ENCODE measurements at regions not wholly inside any gene's neighbourhood (a gene's known extent, or its start where the extent isn't known, plus 50 kb on each side); places are given as distances from the start of the nearest gene placed in this dataset.

DNA sequence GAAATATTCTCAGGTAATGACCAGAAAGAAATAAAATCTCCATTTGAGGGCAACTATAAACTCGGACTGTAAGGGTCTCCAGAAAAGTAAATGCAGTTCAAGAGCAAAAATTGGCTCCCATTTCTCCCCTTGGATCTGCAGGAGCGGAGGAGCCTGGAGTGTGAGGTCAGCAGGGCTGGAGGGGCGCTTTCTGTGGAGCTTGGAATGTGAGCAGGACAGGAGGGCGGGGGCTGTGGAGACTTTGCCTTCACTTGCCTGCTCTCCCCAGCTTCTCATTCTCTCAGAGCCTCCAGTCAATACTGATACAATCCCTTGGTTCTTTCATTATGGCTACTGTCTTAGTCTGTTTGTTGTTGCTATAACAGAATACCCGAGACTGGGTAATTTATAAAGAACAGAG, 162.8 kb upstream of the ANKH start:
- DNase-seq (ENCODE audit: low read depth): no peak
- TF ChIP-seq, protein P1, sequence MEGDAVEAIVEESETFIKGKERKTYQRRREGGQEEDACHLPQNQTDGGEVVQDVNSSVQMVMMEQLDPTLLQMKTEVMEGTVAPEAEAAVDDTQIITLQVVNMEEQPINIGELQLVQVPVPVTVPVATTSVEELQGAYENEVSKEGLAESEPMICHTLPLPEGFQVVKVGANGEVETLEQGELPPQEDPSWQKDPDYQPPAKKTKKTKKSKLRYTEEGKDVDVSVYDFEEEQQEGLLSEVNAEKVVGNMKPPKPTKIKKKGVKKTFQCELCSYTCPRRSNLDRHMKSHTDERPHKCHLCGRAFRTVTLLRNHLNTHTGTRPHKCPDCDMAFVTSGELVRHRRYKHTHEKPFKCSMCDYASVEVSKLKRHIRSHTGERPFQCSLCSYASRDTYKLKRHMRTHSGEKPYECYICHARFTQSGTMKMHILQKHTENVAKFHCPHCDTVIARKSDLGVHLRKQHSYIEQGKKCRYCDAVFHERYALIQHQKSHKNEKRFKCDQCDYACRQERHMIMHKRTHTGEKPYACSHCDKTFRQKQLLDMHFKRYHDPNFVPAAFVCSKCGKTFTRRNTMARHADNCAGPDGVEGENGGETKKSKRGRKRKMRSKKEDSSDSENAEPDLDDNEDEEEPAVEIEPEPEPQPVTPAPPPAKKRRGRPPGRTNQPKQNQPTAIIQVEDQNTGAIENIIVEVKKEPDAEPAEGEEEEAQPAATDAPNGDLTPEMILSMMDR (conservative IDR thresholded peaks at IDR 0.05; ENCODE audit: low read length): no peak
- no peak overlapping the region for H3K4me3 ChIP-seq (ENCODE audit: low read length)

DNA sequence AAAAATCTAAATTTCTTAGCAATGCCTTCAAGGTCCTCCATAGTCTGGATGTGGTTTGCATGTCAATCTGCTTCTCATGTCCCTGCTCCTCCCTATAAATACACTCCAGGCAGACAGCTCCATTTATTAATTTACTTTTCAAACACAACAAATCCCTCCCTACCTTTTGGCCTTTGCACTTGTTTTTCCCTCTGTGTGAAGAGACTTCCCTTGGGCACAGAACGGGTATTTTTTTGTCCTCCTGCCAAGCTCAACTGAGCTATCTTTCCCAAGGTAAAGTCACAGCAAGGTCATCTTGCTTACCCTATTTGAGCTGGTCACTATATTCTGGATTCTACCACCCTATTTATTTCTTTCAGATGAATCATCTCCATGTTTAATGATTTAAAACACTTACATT, 159.6 kb upstream of the ANKH start:
- DNase-seq (ENCODE audit: low read depth): no peak
- TF ChIP-seq, protein P1 (conservative IDR thresholded peaks at IDR 0.05; ENCODE audit: low read length): no peak
- no peak overlapping the region for H3K4me3 ChIP-seq (ENCODE audit: low read length)

DNA sequence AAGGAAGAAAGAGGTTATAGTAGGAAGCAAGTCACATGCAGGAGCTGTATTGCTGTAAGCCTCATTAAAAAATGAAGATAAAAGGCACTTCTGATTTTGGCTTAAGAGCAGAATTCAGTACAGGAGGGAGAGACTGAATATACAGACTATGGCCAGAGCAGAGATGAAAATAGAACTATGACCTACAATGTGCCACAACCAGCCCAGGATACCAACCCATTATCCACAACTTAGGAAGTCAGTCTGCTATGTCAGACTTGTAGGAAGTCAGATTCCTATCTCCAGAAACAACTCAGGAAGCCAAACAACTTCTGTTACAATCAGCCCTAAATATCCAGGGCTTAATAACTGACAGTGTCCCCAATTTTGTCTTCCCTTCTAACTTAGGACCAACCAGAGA, 156.2 kb upstream of the ANKH start:
- DNase-seq (ENCODE audit: low read depth): no peak

DNA sequence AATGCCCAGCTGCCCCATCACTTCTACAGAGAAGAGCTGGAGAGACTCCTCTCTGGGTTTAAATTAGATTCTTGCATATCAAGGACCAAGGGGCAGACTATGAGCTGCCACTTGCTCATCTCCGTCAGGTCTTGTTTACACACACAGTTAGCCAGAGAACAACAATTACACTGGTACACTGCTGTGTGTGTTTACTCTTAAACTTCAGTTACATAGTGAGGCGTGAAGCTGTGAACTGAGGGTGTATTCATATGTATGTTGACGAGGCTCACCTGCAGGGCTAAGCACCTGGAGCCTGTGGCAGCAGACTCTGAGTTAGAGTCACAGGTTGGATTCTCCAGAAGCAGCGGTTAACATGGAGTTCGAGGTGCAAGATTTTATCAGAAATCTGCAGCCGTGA, 155.4 kb upstream of the ANKH start:
- TF ChIP-seq, protein P1 (conservative IDR thresholded peaks at IDR 0.05; ENCODE audit: low read length): no peak
- DNase-seq (ENCODE audit: low read depth): no peak
- H3K4me3 ChIP-seq (ENCODE audit: low read length): no peak overlapping the region

More for the DNA sequence above, 156.2 kb upstream of the ANKH start:
- TF ChIP-seq, protein P1 (conservative IDR thresholded peaks at IDR 0.05; ENCODE audit: low read length): no peak
- H3K4me3 ChIP-seq (ENCODE audit: low read length): no peak overlapping the region

DNA sequence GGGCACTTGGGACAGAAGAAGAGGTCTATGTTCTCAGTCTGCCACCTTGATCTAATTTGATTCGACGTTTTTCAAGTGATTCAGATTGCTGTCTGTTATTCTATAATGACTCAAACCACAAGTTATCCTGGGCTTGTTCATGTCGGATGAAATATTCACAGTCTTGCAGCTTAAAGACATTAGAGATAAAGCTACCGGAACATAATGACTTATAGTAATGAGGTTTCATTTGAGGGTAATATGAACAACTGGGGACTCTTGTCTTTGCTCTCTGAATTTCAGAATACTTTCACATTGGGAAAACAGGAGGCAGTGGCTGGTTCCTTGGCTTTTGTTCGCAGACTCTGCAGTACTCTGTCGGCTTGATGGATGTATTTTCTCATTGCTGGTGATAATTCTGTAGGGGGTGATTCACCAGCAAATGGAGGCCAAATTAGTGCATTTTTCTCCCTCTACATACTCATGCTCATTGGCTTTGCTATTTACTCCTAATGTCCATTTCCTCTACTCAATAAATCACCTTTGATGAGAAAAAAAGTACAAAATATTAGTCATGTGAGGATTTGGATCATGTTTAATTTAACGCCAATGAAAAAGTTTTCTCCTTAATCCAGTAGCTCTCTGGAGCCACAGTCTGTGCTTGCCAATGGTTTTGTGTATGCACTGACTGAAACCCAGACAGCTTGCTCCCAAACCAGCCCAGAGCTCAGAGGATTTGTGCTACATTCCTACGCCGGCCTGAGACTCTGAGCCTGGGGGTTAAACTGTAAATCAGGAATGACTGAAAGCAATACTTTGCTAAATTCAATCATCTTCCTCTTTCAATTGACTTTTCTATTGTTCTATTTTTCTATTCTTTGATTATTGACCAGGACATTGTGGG, 154.7 kb upstream of the ANKH start:
- TF ChIP-seq, protein P1 (conservative IDR thresholded peaks at IDR 0.05; ENCODE audit: low read length): no peak
- no peak overlapping the region for H3K4me3 ChIP-seq (ENCODE audit: low read length)
- peak; percentile 84 for DNase-seq (ENCODE audit: low read depth)

DNA sequence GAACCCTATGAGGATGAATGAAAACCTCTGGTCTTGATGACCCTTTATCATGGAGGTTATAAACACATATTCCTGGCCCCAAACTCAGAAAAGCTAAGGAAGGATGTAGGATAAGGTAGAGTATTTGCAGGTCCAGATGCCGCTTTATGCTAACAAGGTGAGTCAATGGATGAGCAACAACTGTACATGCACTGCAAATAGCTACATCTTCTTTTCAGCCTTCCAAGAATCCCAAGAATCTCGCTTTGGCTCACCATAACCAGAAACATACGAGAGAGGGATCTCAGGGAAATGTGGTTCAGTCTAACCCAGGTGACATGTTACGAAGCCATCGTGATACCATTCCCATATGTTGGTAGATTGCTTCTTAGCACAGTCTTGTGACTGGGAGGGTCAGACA, 152.3 kb upstream of the ANKH start:
- TF ChIP-seq, protein P1 (conservative IDR thresholded peaks at IDR 0.05; ENCODE audit: low read length): no peak
- H3K4me3 ChIP-seq (ENCODE audit: low read length): no peak overlapping the region
- peak; percentile 71 for DNase-seq (ENCODE audit: low read depth)

DNA sequence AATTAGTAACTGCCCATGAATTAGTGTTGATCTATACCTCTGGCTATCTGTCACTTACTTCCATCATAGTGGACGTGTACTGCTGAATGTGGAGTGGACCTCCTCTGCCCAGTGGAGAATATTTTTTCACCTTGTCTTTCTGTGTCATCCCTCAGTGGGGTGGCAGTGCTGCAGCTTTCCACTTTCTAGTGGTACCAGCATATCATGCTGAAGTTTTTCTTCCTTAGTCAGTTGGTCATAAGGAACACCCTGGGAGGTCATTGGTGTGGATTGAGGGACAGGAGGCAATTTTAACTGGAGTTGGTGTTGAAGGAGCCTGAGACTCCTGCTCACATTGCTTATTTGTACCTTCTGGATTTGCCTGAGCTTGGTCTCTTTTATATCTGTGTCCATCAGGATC, 151.7 kb upstream of the ANKH start:
- TF ChIP-seq, protein P1 (conservative IDR thresholded peaks at IDR 0.05; ENCODE audit: low read length): no peak
- DNase-seq (ENCODE audit: low read depth): no peak
- H3K4me3 ChIP-seq (ENCODE audit: low read length): no peak overlapping the region

All from AG10803 (cell line).